Fibroblast of upper back skin (primary cell): ENCODE measurements at regions not wholly inside any gene's neighbourhood (a gene's known extent, or its start where the extent isn't known, plus 50 kb on each side); places are given as distances from the start of the nearest gene placed in this dataset.

Experiments
- DNase-seq: peaks from one replicate; pipeline ENCODE4 v3.0.0-alpha.2; 2013

DNA sequence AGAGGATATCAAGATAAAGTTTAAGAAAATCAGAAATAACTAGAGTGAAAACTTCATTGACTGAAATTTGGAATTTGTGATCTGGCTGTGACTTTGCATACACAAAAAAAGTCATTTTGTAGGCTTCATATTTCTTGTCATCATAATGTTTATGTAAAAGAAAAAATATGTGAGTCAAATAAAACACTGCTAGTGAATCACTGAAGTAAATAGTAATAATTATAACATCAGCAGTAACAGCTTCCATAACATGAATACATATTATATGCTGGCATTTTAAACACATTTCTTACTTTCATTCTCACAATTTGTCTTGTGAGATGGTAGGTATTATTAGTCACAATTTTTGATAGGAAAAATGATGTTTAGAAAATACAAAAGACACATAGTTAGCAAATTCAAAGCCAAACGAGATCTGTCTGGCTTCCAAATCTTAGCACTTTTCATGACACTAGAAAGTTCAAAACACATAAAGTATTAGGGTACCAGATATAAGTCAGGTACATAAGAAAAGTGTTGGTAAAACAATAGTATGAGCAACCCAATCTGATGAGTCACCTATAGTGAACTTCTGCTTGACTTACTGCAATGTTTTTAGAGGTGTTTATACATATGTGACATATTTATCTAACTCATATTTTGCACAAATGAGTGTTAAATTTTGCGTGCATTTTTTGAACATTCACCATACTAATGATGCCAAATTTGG is 241.0 kb upstream of the SNX7 start:
- DNase-seq = no peak

DNA sequence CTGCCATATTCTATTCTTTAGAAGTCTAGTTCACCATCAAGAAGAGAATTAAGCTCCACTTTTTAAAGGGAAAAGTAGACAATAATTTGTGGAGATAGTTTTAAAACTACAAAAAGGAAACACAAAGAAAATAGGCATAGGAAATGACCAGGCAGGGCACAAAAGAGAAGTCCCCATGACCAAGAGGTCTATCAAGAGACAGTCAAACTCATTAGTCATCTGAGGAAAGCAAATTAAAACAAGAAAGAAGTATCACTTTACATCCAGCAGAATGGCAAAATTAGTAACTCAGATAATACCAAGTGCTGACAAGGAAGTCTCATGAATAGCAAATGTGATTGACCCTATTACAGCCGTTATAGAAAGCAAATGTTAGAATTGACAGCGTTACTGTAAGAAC is 243.7 kb upstream of the SNX7 start:
- DNase-seq = no peak

DNA sequence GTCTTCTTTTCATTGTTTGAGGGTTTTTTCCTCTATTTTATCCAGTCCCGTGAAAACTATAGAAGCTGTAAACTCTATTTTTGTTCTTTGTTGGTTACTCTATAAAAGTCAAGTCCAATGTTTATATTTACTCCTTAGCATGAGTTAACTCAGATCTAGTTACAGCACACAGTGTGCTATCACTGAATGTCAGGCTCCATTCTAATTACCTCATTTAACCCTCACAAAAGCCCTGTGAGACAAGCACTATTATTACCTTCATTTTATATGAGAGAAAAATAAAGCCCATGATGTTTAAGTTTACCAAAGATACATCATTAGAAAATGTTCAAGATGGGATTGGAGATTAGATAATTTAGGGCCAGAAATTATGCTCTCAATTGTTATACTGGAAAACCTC is 251.4 kb upstream of the SNX7 start:
- no peak for DNase-seq

- DNase-seq = no peak
Measured at GRCh38 chr1:98406352-98407088, 255.0 kb upstream of the SNX7 start.

DNA sequence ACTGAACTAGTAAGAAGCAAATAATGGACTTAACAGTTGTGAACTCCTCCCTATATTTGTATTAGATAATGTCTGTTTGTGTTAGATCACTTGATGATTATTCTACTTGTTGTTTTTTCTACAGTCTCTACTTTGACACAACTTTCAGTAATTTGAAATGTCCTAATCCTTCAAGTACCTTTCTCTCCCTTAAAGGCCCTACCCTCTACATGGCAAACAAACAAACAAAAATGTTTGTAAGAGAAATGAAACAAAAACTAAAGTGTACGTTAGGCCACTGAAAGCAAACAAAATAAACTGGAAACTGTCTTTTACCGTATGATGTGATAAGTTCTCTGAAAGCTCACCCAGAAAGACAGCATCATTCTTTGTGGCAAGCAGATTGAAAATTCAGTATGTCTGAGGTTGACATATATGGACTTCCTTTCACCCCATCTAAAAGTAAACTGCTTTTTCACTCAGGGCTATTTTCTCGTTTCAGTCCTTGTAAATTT is 255.9 kb upstream of the SNX7 start:
- no peak for DNase-seq

DNA sequence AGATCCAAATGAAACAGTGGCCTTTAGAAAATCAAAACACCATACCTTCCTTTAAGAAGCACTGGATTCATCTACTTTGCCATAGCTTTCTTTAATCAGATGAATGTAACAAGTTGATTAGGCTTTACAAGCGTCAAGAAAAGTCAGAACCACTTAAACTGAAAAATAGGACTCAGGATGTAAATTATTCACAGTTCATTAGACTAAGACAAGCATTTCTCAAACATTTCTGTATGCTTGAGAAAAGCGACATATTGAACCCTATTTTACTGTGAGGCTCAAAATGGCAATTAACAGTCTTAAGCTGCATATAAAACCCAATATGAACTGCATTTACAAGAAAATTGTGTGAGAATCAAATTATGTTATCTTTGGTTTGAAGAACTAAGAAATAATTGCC is 256.7 kb upstream of the SNX7 start:
- no peak for DNase-seq

DNA sequence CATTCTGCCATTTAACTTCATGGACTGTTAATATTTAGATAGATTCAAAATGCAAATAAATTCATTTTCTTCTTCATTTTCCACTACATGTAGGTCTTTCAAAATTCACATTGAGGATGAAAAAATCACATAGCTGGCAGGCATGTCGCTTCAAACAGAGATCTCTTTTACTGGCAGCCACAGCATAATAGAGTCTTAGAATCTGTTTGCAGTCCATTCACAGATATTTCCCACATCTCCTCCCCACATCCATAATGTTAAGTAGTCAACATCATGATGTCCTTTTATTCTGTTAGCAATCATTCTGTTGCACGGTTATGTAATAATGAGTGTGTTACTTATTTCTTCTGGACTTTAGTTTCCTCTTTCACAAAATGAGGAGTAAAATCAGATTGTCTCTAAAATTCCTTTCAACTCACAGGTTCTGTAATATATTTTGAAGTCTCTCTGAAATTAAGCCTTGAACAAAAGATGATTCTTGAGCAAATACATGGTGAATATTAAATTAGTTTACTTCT is 257.5 kb upstream of the SNX7 start:
- DNase-seq = no peak

DNA sequence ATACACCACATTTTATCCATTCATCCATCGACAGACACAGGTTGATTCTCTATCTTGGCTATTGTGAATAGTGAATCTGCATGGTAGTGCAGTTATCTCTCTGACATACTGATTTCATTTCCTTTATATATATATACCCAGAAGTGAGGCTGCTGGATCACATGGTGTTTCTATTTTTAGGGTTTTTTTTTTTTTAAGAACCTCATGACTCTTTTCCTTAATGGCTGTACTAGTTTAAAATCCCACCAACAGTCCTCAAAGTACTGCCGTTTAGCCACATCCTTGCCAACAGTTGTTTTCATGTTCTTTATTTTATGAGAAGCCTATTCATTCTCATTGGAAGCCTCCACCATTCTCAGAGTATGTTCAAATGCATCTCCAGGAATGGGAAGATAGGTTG is 258.7 kb upstream of the SNX7 start:
- DNase-seq = no peak

- DNase-seq = no peak
Measured at GRCh38 chr1:98400446-98400845, 261.1 kb upstream of the SNX7 start.

- DNase-seq = peak; percentile 50
Measured at GRCh38 chr1:98399218-98399617, 262.3 kb upstream of the SNX7 start.

GRCh38 chr1:98398649-98399048 is 262.9 kb upstream of the SNX7 start:
- DNase-seq = peak; percentile 77

- no peak for DNase-seq
Measured at GRCh38 chr1:98398092-98398491, 263.4 kb upstream of the SNX7 start.

DNA sequence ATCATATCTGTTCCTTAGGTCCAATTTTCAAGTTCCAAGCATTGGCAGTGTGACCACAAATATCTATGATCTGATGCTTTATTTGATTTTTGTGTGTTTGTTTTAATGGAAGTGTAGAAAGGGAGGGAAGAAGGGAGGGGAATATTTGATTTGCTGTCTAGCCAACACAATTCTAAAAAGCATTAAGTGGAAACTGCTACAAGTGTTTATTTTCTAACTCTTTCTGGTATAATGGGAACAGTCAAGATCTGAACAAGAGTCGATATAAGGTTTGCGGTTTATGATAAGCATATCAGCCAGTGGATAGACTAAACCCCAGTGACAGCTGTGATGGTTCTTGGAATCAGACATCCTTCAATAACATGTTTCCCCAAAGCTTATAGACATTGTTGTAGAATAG is 267.8 kb upstream of the SNX7 start:
- DNase-seq = no peak

GRCh38 chr1:98391175-98391574 is 270.3 kb upstream of the SNX7 start:
- DNase-seq = no peak

GRCh38 chr1:98389809-98390208 is 271.7 kb upstream of the SNX7 start:
- DNase-seq = peak; percentile 91

DNA sequence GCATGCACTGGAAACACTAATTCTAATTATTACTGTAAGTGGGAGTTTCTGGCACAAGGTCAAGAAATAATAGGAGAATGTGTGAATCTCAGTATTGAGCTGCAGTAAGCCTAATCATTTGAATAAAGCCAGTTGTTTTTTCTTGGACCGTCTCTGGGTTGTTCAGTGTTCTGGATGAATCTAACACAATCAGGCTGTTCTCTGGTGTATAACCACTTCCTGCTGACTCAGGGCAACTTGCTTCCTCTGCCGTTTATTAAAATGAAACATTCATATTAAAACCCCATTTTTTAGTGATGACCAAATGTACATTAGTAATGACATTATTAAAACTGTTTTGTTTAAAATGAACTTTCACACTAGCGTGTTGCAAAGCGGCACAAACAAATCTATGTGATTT is 273.1 kb upstream of the SNX7 start:
- peak; percentile 86 for DNase-seq

DNA sequence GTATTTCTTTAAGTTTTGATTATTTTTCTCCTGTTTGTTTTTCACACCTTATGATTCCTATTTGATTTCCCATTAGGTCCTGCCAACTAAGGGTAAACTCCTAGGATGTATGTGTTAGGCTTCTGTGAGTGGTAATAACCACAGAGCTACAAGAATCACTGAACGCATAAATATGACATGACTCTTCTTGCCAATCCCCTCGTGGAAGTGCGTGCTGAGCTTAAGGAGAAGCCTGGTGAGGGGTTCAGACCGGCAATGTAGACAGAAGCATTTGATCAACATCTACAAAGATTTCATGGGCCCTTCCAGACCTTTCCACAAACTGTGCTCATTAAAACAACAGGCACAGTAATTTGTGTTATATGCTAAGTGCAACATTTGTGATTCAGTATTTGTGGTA is 273.8 kb upstream of the SNX7 start:
- peak; percentile 36 for DNase-seq

DNA sequence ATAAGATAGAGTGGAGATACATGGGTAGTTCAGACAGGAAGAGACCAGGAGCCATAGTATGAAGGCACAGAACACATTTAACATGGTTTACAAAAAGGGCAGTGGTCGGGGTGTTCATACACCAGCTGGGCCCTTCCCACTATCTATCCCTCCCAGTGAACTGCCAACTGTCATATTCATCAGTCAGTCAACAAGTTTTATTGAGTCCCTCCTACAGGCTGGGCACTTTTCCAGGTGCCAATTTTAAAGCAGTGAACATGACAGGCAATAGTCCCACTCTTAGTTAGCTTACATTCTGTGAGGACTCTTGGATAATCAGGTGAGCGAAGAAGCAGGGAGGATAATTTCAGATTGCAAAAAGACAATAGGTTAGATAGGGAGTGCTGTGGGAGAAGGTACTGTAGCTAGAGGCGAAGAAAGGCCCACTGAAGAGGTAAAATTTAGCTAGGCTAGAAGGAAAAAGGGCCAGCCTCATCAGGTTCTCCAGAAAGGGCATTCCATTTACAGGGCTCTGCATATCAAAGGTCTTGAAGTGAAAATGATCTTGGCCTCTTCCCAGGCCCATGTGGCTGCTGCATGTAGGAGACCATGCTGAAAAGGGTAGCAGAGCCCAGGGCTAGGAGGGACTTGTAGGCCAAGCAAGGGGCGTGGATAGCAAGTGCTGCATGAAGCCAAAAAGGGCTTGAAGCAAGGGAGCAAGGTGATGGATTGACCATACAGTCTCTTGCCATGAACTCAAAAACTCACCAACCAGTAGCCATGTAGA is 274.7 kb upstream of the SNX7 start:
- no peak for DNase-seq

GRCh38 chr1:98385652-98386051 is 275.9 kb upstream of the SNX7 start:
- peak; percentile 49 for DNase-seq

- DNase-seq = peak; percentile 45
Measured at GRCh38 chr1:98384461-98385141, 276.9 kb upstream of the SNX7 start.

DNA sequence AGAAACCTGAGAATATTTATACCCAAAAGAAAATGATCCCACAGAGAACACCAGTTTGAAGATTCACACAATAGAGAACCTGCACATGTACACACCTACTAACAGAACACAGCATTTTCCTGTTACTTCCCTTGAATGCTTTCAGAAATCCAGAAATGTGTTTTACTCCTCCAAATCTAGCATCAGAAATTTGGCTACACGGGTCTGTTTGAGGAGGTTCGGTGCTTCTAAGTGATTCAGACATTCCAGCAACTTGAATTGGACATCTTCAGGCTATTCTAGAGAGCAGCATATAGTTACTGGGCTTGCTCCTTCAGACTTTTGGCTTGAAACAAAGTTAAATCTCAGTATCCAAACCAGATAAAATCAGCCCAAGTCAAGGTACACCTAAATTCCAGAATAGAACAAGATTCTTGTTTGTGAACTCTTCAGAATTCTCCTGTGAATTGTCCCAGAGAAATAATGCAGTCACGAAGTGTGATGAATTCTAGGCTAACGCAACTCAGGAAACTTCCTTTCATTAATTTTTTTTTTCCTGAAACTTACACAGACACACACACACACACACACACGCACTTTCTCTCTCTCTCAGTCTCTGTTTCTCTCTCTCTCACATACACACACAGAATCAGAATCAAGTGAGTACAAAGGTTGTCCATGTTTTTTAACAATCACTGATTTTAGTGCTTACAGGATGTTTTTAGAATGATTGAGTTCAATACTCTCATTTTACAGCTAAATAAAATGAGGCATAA is 278.4 kb upstream of the SNX7 start:
- DNase-seq = no peak

- no peak for DNase-seq
Measured at GRCh38 chr1:98382586-98382985, 278.9 kb upstream of the SNX7 start.
